HG03558 (cell line): ENCODE measurements at regions not wholly inside any gene's neighbourhood (a gene's known extent, or its start where the extent isn't known, plus 50 kb on each side); places are given as distances from the start of the nearest gene placed in this dataset.

Experiments
- ATAC-seq: cut with Tn5 transposase; IDR thresholded peaks from one replicate; pipeline ENCODE4 v1.9.1; 2021; ENCODE audit warnings: moderate number of reproducible peaks; ENCODE audit not compliant: unreplicated experiment; ENCODE audit errors: extremely low read depth

GRCh38 chr9:88234114-88234513, 95.8 kb upstream of the SPATA31C2 start:
- ATAC-seq, result no peak

- no peak for ATAC-seq
These were observed 94.8 kb upstream of the SPATA31C2 start for GRCh38 chr9:88233091-88233490.

- no peak for ATAC-seq
These were observed 92.3 kb upstream of the SPATA31C2 start for GRCh38 chr9:88230612-88231011.

GRCh38 chr9:88229434-88229833, 91.2 kb upstream of the SPATA31C2 start:
- no peak for ATAC-seq

- ATAC-seq, result no peak
These were observed 86.7 kb upstream of the SPATA31C2 start for GRCh38 chr9:88224938-88225337.

GRCh38 chr9:88221105-88221504, 82.8 kb upstream of the SPATA31C2 start:
- no peak for ATAC-seq

GRCh38 chr9:88220652-88221051, 82.4 kb upstream of the SPATA31C2 start:
- no peak for ATAC-seq

GRCh38 chr9:88219601-88220000, 81.3 kb upstream of the SPATA31C2 start:
- ATAC-seq, result no peak

GRCh38 chr9:88218726-88219125, 80.5 kb upstream of the SPATA31C2 start:
- ATAC-seq, result no peak

- ATAC-seq, result no peak
These were observed 78.1 kb upstream of the SPATA31C2 start for GRCh38 chr9:88216126-88216995.

GRCh38 chr9:88215196-88216125, 77.2 kb upstream of the SPATA31C2 start:
- ATAC-seq, result no peak

GRCh38 chr9:88202321-88202720, 64.0 kb upstream of the SPATA31C2 start:
- ATAC-seq, result no peak

GRCh38 chr9:88198341-88198807, 60.1 kb upstream of the SPATA31C2 start:
- no peak for ATAC-seq

GRCh38 chr9:88197781-88198340, 59.6 kb upstream of the SPATA31C2 start:
- ATAC-seq, result no peak

GRCh38 chr9:88197016-88197415, 58.7 kb upstream of the SPATA31C2 start:
- no peak for ATAC-seq

GRCh38 chr9:88196142-88196790, 58.0 kb upstream of the SPATA31C2 start:
- ATAC-seq, result no peak

GRCh38 chr9:88193766-88194165, 55.5 kb upstream of the SPATA31C2 start:
- ATAC-seq, result no peak

- ATAC-seq, result no peak
These were observed 53.2 kb upstream of the SPATA31C2 start for GRCh38 chr9:88191456-88191855.

- no peak for ATAC-seq
These were observed 51.1 kb upstream of the SPATA31C2 start for GRCh38 chr9:88189371-88189770.
